GM21515 (cell line): ENCODE measurements at regions not wholly inside any gene's neighbourhood (a gene's known extent, or its start where the extent isn't known, plus 50 kb on each side); places are given as distances from the start of the nearest gene placed in this dataset.
"Not testable (repeated sequence)": the region's sequence is repeated elsewhere in the genome, so short reads cannot be mapped to it uniquely, and the experiment has no call there.

ENCODE experiments used
- ATAC-seq: cut with Tn5 transposase; IDR thresholded peaks from one replicate; pipeline ENCODE4 v1.9.1; 2021; ENCODE audit not compliant: unreplicated experiment

- ATAC-seq, result no peak
Observed at GRCh38 chr15:39510001-39510701, 70.7 kb upstream of the THBS1 start.

- no peak for ATAC-seq
Observed at GRCh38 chr15:39511000-39511915, 69.6 kb upstream of the THBS1 start.

GRCh38 chr15:39511916-39512260 is 69.0 kb upstream of the THBS1 start:
- ATAC-seq, result no peak

- ATAC-seq, result no peak
Observed at GRCh38 chr15:39512643-39513042, 68.2 kb upstream of the THBS1 start.

GRCh38 chr15:39513936-39514335 is 66.9 kb upstream of the THBS1 start:
- ATAC-seq, result no peak

GRCh38 chr15:39514933-39515332 is 65.9 kb upstream of the THBS1 start:
- ATAC-seq, result no peak

GRCh38 chr15:39515765-39516164 is 65.1 kb upstream of the THBS1 start:
- no peak for ATAC-seq

- ATAC-seq, result no peak
Observed at GRCh38 chr15:39517122-39517855, 63.6 kb upstream of the THBS1 start.

- ATAC-seq, result not testable (repeated sequence)
Observed at GRCh38 chr15:39523968-39524367, 56.9 kb upstream of the THBS1 start.

- ATAC-seq, result no peak
Observed at GRCh38 chr15:39529457-39529856, 51.4 kb upstream of the THBS1 start.

GRCh38 chr15:39530480-39531342 is 50.2 kb upstream of the THBS1 start:
- ATAC-seq, result no peak
